ENCODE measurements at regions not wholly inside any gene's neighbourhood (a gene's known extent, or its start where the extent isn't known, plus 50 kb on each side); places are given as distances from the start of the nearest gene placed in this dataset.
"Not testable (repeated sequence)": the region's sequence is repeated elsewhere in the genome, so short reads cannot be mapped to it uniquely, and the experiment has no call there.

DNA sequence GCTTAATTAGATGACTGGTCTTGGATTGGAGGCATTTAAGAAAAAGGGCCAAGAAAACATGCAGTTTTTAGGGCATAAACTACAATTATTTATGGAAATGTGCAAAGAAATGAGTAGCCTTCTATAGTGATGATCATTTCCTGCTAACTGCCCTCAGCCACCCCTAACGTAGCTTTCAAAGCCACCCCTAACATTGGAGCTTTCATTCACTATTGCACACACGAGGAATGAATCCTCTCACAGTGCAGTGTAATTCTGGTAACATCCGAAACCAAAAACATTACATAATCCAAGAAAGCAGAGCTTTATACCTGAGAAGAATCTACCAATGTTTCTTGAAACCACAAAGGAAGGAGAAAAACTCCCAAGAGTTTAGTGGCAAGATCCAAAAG lies 1003.6 kb downstream of the TMEM121 start:
- TF ChIP-seq, protein P1, sequence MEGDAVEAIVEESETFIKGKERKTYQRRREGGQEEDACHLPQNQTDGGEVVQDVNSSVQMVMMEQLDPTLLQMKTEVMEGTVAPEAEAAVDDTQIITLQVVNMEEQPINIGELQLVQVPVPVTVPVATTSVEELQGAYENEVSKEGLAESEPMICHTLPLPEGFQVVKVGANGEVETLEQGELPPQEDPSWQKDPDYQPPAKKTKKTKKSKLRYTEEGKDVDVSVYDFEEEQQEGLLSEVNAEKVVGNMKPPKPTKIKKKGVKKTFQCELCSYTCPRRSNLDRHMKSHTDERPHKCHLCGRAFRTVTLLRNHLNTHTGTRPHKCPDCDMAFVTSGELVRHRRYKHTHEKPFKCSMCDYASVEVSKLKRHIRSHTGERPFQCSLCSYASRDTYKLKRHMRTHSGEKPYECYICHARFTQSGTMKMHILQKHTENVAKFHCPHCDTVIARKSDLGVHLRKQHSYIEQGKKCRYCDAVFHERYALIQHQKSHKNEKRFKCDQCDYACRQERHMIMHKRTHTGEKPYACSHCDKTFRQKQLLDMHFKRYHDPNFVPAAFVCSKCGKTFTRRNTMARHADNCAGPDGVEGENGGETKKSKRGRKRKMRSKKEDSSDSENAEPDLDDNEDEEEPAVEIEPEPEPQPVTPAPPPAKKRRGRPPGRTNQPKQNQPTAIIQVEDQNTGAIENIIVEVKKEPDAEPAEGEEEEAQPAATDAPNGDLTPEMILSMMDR (IDR thresholded peaks at IDR 0.05): no peak
- TF ChIP-seq ZFX (IDR thresholded peaks at IDR 0.05; ENCODE audit: borderline replicate concordance): no peak
- H3K27ac ChIP-seq: no peak overlapping the region

DNA sequence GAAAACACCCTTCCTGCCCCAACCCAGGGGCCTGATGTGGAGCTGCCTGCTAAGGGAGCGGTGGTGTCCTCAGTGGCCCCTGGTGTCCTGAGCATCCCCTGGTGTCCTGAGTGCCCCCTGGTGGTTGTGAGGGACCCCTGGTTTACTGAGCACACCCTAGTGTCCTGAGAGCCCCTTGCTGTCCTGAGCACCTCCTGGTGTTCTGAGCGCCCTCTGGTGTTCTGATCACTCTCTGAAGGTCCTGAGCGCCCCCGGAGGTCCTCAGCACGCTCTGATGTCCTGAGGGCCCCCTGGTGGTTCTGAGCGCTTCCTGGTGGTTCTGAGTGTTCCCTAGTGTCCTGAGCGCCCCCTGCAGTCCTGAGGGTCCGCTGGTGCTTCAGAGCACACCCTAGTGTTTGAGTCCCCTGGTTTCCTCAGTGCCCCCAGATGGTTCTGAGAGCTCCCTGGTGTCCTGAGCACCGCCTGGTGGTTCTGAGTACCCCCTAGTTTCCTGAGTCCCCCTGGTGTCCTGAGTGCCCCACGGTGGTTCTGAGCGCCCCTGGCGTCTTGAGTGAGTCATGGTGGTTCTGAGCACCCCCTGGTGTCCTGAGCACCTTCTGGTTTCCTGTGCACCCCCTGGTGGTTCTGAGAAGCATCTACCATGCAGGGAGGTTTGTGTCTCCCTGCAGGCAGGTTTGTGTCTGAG lies 1004.2 kb downstream of the TMEM121 start:
- TF ChIP-seq ZFX (IDR thresholded peaks at IDR 0.05; ENCODE audit: borderline replicate concordance): no peak
- TF ChIP-seq, protein P1 (IDR thresholded peaks at IDR 0.05): peak; percentile 45
- H3K27ac ChIP-seq: no peak overlapping the region

DNA sequence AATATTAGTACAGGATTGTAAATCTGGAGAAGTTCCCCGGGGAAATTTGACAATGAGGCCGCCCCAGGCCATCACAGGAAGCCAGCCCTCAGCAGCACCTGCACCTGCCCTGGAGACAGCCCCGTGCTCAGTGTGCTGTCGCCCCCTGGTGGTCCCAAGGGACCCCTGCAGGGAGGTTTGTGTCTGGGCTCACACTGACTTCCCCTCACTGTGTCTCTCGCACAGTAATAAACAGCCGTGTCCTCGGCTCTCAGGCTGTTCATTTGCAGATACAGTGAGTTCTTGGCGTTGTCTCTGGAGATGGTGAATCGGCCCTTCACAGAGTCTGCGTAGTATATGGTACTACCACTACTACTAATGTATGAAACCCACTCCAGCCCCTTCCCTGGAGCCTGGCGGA lies 1011.2 kb downstream of the TMEM121 start:
- H3K27ac ChIP-seq: not testable (repeated sequence)
- TF ChIP-seq, protein P1 (IDR thresholded peaks at IDR 0.05): peak; percentile 87

DNA sequence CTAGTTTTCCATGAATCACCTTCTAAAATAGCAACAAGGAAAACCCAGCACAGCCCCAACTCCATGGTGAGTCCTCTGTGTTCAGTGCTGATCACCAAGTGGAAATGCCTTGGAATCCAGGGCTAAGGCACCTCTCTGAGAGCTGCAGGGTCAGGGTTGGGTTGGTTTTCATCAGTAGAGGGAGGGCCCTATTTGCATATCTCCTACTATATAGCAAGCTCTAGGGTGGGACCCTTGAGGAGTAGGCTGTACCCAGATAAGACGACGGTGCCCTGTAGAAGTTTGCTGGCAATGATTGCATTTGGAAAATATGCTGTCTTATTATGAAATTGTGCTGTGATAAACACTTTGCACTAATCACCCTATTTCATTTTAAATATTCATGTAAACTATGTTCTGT lies 1011.8 kb downstream of the TMEM121 start:
- TF ChIP-seq, protein P1 (IDR thresholded peaks at IDR 0.05): no peak
- TF ChIP-seq ZFX (IDR thresholded peaks at IDR 0.05; ENCODE audit: borderline replicate concordance): no peak
- H3K27ac ChIP-seq: no peak overlapping the region

GRCh38 chr14:106547735-106548434 lies 1021.5 kb downstream of the TMEM121 start:
- no peak for TF ChIP-seq ZFX (IDR thresholded peaks at IDR 0.05; ENCODE audit: borderline replicate concordance)
- TF ChIP-seq, protein P1 (IDR thresholded peaks at IDR 0.05): no peak
- H3K27ac ChIP-seq: no peak overlapping the region

DNA sequence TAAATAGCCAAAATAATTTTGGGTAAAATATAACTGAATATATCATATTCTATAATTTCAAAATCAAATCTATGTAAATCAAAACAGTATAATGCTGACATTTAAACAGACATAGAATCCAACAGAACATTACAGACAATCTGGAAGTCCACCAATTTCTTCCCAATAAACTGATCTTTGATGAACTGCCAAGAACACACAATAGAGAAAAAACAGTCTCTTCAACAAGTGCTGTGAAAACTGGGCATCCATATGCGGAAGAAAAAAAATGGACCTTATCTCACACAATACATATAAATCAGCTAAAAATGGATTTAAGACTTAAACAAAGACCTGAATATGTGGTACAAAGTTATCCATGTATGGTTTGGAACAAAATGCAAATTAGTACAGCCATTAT lies 1022.7 kb downstream of the TMEM121 start:
- H3K27ac ChIP-seq: no peak overlapping the region

GRCh38 chr14:106551265-106551664 lies 1024.9 kb downstream of the TMEM121 start:
- H3K27ac ChIP-seq: no peak overlapping the region
- TF ChIP-seq ZFX (IDR thresholded peaks at IDR 0.05; ENCODE audit: borderline replicate concordance): no peak
- TF ChIP-seq, protein P1 (IDR thresholded peaks at IDR 0.05): peak; percentile 34

More for the DNA sequence above, 1022.7 kb downstream of the TMEM121 start:
- no peak for TF ChIP-seq ZFX (IDR thresholded peaks at IDR 0.05; ENCODE audit: borderline replicate concordance)
- TF ChIP-seq, protein P1 (IDR thresholded peaks at IDR 0.05): no peak

- not testable (repeated sequence) for H3K27ac ChIP-seq
Measured at GRCh38 chr14:106556211-106556610, 1029.8 kb downstream of the TMEM121 start.

Data from 22Rv1 (cell line).